ENCODE measurements at regions not wholly inside any gene's neighbourhood (a gene's known extent, or its start where the extent isn't known, plus 50 kb on each side); places are given as distances from the start of the nearest gene placed in this dataset.

DNA sequence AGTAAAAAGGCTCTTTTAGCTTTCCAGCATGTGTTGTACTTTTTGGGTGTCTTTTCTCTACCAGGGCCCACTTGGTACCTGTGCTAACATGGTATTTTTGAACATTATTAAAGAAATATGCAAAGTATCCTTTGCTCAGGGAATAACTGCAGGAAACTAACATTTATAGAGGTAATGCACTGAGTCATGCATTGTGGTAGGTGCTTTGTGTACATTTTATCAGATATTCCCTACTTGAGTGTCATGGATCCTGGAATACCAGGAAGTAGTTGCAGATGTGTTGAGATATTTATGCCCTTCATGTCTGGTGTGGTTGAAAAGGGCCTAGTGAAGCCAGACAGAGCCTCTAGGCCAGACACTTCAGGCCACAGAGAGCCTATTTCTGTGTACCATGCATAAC, 215.5 kb upstream of the CYRIA start:
- TF ChIP-seq, protein P1, sequence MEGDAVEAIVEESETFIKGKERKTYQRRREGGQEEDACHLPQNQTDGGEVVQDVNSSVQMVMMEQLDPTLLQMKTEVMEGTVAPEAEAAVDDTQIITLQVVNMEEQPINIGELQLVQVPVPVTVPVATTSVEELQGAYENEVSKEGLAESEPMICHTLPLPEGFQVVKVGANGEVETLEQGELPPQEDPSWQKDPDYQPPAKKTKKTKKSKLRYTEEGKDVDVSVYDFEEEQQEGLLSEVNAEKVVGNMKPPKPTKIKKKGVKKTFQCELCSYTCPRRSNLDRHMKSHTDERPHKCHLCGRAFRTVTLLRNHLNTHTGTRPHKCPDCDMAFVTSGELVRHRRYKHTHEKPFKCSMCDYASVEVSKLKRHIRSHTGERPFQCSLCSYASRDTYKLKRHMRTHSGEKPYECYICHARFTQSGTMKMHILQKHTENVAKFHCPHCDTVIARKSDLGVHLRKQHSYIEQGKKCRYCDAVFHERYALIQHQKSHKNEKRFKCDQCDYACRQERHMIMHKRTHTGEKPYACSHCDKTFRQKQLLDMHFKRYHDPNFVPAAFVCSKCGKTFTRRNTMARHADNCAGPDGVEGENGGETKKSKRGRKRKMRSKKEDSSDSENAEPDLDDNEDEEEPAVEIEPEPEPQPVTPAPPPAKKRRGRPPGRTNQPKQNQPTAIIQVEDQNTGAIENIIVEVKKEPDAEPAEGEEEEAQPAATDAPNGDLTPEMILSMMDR (IDR thresholded peaks at IDR 0.05; ENCODE audit: low read depth, low read length), result no peak
- TF ChIP-seq EZH2phosphoT487 (IDR thresholded peaks at IDR 0.05; ENCODE audit: low read depth), result no peak
